NCI-H1092 (cell line): ENCODE measurements at regions not wholly inside any gene's neighbourhood (a gene's known extent, or its start where the extent isn't known, plus 50 kb on each side); places are given as distances from the start of the nearest gene placed in this dataset.
"Not testable (repeated sequence)": the region's sequence is repeated elsewhere in the genome, so short reads cannot be mapped to it uniquely, and the experiment has no call there.

ENCODE experiments used
- DNase-seq: peaks from one replicate; lab custom pipeline; 2025; lab: John Stamatoyannopoulos, UW

DNA sequence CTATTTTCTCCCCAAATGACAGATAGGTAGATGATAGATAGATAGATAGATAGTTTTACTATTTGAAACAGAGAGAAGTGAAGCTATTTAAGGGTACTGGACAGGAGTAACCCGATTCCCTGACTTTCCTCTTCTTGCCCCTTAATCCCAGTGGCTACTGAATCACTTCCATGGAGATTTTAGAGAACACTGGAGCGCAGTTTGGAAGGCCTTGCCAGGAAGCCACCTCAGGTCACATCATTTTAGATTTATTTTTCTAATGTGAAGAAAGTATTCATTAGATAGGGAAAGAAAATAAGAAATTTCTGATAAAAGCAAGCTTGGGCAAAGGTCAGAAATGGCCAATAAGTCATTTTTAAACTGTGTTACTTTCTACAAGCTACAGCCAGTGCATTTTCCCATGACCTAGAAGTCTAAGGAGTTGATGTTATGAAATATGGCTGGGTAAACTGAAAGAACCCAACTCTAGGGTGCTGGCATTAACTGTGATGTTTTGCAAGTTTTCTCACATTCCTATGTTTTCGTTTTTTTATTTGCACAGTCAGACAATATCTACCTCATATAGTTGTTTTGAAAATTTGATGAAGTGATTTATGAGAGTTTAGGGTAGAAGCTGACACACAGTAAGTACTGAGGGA is 544.7 kb upstream of the PTGER4 start:
- DNase-seq = no peak

DNA sequence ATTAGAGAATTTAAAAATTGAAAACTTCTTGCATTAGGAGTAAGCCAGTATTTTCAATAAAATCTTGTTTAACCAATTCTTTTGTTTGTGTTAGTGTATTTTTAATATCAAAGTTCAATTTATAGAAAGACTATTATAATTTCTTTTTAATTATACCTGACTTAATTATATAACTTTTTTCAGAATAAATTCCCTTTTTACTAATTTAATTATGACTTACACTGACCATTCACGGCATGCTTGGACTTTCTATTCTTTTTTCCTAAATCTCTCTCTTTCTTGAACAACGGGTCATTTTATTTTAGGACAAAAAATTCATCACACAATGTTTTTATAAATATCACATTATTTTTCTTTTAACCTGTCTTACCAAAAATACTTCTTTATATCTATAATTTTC is 555.3 kb upstream of the PTGER4 start:
- DNase-seq = no peak

DNA sequence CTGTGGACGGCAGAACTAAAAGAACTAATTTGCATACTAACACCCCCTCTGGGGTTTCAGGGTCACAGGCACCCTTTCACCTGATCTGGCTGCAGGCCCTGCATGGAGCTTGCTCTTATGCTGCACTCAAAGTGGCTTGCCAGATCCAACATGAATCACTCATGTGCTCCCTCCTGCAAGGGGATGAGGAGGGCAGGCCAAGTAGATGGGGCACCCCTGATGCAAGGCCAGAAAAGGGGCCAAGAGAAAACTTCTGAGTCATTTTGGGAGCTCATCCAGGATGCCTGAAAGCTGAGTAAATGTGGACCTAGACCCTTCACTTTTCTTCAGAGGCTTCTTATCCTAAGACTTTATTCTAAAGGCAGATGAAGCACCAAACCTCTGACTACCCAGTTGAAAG is 558.5 kb upstream of the PTGER4 start:
- DNase-seq = no peak

DNA sequence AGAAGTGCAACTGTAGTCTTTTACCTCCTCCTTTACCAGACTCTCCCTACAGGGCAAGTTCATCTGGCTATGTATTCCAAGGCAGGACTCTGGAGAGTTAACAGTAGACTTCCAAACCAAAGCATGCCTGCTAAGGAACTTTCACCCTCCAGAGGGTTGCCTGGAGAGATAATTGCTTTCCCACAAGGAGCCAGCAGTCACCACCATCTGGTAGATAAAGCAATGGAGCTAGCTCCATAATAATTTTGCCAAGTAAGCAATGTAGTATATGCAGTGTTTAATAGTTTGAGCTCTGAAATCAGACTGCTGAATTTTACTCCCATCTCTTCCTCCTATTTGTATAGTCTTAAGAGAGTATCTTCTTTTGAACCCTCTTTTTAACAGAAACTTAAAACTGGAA is 566.8 kb upstream of the PTGER4 start:
- DNase-seq = no peak

DNA sequence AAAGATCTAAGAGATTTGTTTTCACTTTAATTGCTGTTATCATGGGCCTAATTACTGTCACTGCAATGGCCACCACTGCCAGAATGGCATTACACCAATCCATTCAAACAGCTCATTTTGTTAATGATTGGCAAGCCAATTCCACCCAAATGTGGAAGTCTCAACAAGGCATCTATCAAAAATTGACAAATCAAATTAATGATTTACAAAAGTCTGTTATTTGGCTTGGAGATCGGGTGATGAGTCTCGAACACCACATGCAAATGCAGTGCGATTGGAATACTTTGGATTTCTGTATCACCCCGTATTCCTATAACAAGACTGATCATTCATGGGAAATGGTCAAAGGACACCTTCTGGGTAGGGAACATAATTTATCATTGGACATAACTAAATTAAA is 568.7 kb upstream of the PTGER4 start:
- not testable (repeated sequence) for DNase-seq

DNA sequence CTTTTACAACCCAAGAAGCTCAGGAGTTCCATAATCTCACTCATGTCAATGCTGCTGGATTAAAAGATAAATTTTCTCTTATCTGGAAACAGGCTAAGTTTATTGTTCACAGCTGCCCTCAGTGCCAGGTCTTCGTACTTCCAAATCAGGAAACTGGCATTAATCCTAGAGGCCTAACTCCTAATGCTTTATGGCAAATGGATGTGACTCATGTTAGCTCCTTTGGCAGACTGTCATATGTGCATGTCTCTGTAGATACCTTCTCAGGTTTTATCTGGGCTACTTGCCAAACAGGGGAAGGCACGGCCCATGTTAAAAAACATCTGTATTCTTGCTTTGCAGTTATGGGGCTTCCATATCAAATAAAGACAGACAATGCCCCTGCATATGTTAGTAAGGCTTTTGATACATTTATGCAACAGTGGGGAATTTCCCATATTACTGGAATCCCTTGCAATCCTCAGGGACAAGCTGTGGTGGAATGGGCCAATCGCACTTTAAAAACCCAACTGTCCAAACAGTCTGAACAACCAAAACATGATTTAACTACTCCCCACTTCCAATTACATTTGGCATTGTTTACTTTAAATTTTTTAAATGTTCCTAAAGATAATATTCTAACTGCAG is 570.8 kb upstream of the PTGER4 start:
- DNase-seq = not testable (repeated sequence)

DNA sequence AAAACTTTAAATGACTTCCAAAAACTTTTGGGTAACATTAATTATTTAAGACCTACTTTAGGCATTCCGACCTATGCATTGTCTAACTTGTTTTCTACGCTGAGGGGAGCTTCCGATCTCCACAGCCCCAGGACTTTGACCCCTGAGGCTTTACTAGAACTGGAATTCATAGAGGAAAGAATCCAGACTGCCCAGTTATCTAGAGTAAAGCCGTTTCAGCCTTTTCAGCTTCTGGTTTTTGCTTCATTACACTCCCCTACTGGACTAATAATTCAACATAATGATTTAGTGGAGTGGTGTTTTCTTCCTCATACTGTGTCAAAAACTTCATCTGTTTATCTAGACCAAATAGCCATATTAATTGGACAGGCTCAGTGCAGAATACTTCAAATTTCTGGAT is 571.9 kb upstream of the PTGER4 start:
- not testable (repeated sequence) for DNase-seq

DNA sequence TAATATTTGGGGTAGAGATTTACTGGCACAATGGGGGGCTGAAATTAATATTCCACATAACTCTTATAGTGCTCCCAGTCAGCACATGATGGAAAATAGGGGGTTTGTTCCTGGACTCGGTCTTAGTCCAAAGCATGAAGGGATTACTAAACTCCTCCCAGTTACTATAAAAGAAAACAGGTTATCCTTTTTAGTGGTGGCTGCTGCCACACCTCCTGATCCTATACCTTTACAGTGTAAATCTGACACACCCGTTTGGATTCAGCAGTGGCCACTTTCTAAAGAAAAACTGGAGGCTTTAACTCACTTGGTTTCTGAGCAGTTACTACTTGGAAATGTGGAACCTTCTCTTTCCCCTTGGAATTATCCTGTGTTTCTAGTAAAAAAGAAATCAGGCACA is 572.9 kb upstream of the PTGER4 start:
- DNase-seq = no peak

DNA sequence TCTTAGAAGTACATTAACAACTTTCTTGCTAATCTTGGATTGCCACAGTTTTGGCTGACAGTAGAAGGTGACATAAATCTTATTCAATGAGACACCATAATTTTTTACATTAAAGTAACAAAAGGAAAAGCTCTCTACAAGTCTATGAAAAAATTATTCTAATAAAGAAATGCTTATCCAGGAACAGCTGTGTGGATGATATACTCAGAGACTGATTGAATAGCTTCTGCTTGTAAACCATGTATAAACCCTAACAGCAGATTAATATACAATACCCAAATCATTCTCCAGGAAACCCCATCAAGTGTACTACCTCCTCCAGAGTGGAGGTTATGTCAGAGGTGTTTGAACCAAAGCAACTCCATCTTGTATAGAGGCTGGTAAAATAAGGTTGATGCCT is 581.4 kb upstream of the PTGER4 start:
- DNase-seq = no peak

DNA sequence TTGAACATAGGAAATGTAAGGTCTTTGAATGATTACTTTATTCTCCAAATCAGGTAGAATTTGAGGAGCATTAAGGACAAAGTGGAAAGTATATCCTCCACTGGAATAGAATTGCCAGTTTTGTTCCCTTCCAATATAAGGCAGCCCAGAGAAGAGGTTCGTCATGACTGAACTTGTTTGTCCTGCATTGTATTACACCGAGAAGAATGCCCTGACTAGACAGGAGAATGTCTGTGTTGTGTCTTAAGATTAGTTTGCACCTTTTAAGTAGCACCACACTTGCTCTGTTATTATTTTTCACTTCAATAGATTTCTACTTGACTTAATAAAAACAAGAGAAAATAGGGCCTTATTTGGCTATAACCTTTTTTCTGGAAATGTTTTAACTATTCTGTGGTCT is 586.2 kb upstream of the PTGER4 start:
- no peak for DNase-seq

DNA sequence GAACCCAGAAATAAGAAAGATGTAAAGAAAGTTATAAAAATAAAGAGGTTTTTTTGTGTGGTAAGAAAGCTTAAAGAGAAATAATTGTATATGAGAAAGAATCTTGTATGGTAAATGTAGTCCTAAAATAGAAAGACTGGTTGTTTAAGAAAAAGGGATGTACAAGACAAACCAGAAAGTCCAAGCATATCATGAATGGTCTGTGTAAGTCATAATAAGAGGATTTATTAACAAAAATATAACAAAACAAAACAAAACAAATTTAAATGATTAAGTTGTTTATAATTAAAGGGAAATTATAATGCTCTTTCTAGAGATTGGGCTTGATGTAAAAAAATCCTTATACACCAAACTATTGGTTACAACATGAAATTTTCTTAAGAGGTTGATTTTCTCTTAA is 590.4 kb upstream of the PTGER4 start:
- DNase-seq = no peak

DNA sequence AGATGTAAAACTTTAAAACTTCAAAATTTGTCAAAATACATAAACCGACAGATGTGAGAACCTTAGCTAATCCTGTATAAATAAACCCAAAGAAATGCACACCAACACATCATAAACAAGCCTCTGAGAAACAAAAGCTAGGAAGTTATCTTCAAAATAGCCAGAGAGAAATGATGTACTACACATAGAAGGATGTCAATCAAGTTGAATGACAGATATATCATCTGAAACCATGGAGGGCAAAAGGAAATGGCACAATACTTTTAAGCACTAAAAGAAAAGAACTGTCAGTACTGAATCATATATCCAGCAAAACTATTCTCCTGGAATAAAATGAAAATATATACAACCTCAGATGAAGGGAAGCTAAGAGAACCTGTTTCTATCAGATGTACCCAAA is 595.1 kb upstream of the PTGER4 start:
- no peak for DNase-seq

DNA sequence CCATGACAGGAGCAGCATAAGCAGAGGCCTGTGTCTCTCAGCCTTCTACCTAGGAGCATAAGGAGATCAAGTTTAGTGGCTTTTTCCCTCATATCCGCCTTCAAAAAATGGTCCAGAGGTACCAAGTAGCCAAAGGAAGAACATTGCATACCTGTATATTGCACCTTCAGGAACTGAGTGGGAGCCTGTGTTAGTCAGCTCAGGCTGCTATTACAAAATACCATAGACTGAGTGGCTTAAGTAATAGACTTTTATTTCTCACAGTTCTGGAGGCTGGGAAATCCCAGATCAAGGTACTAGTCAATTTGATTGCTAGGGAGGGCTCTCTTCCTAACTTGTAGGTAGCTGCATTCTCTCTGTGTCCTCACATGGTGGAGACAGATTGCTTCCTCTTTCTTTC is 597.4 kb upstream of the PTGER4 start:
- DNase-seq = no peak

DNA sequence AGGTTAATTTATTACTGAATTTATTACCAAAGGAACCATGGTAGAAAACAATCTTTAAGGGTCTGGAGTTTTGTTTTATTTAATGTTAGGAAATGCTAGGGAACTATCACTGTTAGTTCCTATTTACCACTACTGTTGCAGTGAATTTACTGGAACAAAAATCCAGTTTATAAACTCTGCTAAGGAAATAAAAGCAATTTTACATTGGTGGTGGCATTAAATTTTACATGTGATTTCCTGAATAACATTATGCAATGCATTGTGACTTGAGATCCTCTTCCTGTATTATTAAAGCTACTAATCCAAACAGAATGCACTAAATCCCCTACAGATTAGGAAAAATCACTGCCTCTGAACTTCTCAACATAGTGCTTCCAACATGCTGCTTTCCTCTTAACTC is 599.5 kb upstream of the PTGER4 start:
- DNase-seq = no peak

DNA sequence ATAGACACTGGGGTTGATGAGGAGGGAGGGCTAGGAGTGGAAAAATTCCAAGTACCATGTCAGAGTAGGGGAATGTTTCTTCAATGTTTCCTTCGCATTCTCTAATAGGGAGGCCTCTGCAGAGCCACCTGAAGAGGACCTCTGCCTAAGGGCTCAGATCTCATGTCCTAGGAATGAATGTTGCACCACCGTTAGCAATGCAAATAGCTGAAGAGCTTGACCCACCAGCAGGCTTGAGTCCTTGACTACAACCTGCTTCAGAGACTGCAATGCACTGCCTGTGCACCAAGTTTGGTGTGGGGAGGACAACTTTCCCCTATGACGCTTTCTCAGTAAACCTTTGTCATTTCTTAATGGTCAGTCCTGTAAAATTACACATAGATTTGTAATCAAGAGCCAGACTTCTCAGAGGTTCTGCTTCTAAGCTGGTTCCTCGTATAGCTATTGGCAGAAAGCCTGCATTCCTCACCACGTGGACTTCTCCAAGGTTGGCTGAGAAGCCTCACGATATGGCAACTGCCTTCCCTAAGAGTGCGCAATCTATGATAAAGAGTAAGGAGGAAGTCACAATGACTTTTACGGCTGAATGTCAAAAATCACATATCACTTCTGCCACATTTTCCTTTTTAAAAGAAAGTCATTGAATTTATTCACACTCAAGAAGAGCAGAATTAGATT is 600.7 kb upstream of the PTGER4 start:
- DNase-seq = no peak

DNA sequence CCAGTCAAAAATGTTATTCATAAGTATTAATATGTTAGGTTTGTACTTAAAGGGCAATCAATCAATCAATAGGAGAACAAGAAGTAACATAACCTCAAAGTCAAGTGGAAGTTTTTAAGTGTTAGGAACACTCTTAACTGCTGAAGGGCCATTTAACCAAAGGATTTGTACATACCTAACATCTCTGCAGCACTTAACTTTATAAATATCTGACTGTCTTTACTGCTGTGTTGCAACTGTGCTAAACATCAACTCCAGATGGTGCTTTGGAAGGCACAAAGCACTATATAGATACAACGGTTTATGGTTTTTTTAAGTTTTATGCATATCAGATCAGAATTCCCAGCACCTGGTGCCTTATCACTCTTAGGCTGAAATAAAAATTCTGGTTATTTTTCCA is 604.9 kb upstream of the PTGER4 start:
- no peak for DNase-seq

DNA sequence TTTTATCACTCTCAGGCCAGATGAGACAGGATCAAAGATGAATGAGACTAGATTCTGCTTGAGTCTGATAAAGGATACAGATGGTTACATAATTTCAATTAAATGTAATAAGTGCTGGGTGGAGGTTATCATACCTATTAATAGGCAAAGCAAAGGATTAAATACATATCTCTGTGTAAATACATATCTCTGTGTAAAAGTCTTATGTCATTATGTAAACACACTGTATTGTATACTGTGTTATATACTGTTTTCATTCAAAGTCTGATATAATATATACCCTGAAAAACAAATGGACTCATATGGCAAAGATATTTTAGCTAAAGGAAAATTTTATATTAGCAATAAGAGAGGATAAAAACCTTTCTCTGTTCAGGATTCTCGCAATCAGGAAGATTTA is 605.8 kb upstream of the PTGER4 start:
- DNase-seq = no peak

DNA sequence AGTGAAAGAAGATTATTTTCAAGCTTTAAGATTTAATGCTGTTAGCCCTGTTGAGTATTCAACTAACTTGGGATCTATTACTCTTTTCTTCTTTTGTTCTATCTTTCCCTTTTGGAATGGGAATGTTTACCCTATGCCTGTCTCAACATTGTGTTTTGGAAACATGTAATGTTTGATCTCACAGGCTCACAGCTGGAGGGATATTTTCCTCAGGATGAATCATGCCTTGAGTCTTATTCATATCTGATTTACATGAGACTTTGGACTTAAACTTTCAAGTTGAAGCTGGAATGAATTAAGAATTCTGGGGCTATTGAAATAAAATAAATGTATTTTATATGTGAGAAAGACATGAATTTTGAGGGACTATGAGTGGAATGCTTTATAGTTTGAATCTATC is 607.8 kb upstream of the PTGER4 start:
- DNase-seq = no peak

DNA sequence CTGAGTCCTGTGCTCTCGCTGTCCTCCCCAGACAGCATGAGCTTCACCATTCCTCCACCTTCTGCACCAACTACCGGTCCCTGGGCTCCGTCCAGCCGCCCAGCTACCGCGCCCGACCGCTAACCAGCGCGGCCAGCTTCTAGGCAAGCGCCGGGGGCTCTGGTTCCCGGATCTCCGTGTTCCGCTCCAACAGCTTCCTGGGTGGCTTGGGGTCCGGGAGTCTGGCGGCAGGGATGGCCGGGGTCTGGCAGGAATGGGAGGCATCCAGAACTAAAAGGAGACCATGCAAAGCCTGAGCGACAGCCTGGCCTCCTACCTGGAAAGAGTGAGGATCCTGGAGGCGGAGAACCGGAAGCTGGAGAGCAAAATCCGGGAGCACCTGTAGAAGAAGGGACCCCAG is 613.1 kb upstream of the PTGER4 start:
- no peak for DNase-seq

DNA sequence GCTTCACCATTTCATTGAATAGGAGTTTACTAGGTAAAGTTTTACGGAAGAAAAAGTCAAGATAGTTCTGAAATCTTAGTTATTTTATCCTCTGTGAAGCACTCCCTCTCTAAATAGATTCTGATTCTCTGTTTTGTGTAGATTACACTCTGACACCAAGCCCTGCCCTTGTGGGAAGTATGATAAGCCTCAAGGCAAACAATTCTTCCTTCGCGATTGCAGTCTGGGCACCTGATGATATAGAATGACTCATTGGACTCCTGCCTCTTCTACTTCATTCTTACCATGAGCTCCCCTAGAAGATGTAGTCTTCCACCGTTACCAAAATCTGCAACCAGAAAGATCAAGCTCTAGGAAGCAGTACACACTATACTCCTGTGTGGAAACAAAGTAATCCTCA is 626.9 kb upstream of the PTGER4 start:
- DNase-seq = no peak

DNA sequence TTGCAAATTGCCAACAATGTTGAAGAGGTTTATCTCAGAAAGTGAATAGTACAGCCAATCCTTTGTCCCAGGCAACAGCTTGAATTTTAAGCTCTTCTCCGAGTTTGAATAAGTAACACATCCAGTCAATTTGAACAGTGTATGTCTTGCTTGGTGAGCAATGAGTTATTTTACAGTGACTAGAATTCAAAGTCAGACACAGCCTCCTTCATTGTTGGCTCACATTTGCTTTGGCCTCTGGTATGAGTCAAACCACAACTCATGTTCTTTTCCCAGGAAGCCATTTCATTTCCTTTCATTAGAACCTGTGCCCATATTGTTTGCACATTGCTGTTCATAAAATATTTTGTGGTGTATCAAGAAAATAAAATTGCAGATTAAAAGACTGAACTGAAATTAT is 622.0 kb upstream of the DAB2 start:
- no peak for DNase-seq

DNA sequence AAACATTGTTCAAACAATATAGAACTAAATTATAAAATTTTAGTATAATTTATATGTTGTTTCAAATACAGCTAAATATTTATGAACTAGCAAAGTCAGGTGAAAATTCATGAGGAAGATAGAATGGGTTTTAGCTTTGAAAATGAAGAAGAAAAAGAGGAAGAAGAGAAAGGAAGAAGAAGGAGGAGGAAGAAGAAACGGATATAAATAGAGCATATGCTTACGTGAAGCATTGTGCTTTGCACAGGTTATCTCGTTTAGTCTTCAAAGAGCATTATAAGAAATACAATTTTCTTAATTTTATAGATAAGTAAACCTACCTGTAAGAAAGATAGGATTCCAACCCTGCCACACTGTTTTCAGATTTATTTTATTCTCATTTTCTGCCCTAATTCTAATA is 620.6 kb upstream of the DAB2 start:
- no peak for DNase-seq

DNA sequence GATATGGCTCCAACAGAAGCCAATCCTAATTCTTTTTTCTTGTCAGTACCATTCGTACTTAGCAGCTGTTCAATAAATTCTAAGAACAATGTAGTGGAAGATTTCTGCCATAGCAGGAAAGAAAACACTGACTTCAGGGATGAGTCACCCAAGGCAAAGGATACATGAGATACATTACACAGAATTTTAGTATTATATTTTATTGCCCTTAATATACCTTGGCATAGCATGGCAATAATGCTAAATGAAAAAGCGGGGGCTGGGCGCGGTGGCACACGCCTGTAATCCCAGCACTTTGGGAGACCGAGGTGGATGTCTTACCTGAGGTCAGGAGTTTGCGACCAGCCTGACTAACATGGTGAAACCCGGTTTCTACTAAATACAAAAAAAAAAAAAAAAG is 619.1 kb upstream of the DAB2 start:
- DNase-seq = no peak

DNA sequence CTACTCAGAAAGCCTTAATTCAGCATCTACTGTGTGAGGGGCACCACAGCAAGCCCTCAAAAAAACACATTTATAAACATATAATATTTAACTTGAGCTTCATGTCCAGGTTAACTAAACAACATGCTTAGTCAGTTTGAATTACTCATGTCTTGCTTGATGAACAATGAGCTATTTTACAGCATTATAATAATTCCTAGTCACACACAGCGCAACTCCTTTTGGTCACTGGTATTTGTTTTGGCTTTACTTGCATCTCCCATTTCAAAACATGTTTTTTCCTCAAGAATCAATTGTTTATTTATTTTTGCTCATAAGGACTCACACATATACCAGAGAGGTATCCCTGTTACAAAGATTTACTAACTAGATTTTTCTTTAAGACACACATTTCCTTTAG is 616.7 kb upstream of the DAB2 start:
- no peak for DNase-seq
